PC-3 (cell line): ENCODE measurements at regions not wholly inside any gene's neighbourhood (a gene's known extent, or its start where the extent isn't known, plus 50 kb on each side); places are given as distances from the start of the nearest gene placed in this dataset.

ENCODE experiments used
- ATAC-seq: fragments of 200-7000 bp; cut with Tn5 transposase; 2 replicates; pipeline ENCODE4 v1.9.1; 2020; ENCODE audit warnings: mild to moderate bottlenecking, moderate library complexity
- BruUV-seq: library from RNA; stranded (reverse); fragments of 400-500 nt; replicated peaks from 2 replicates; lab custom pipeline; 2021; lab: Mats Ljungman, UMichigan
- CTCF ChIA-PET: fragments of 300-600 bp; sonication (Branson Sonifier 250); formaldehyde crosslinking; loops from one replicate; lab custom pipeline; 2022; ENCODE audit warnings: antibody characterized with exemption; lab: Charles Lee
- POLR2A ChIA-PET: fragments of 300-600 bp; sonication (Branson Sonifier 250); formaldehyde crosslinking; loops from one replicate; lab custom pipeline; 2022; ENCODE audit warnings: antibody characterized with exemption; ENCODE audit not compliant: unreplicated experiment; lab: Charles Lee
- DNase-seq: peaks from one replicate; pipeline ENCODE4 v3.0.0-alpha.2; 2015
- H2AFZ ChIP-seq: fragments of 300-600 bp; sonication (generic); 2 replicates; pipeline ENCODE4 v1.6.0; 2016; ENCODE audit warnings: antibody characterized with exemption, low read length
- H3F3A ChIP-seq: fragments of 300-600 bp; sonication (generic); one replicate; pipeline ENCODE4 v1.6.0; 2017; ENCODE audit warnings: antibody characterized with exemption, low read length, control low read depth, mild to moderate bottlenecking; ENCODE audit not compliant: unreplicated experiment
- H3K27ac ChIP-seq: fragments of 300-600 bp; sonication (generic); 2 replicates; pipeline ENCODE4 v1.5.1; 2016; ENCODE audit warnings: mild to moderate bottlenecking, low read length
- H3K27me3 ChIP-seq: fragments of 300-600 bp; sonication (generic); 2 replicates; pipeline ENCODE4 v1.6.1; 2016; ENCODE audit warnings: low read length, mixed read lengths
- H3K36me3 ChIP-seq: fragments of 300-600 bp; sonication (generic); 2 replicates; pipeline ENCODE4 v1.6.1; 2016; ENCODE audit warnings: low read depth, mixed run types, low read length, mixed read lengths
- H3K4me1 ChIP-seq: fragments of 300-600 bp; sonication (generic); 2 replicates; pipeline ENCODE4 v1.5.1; 2016; ENCODE audit warnings: low read length; ENCODE audit not compliant: insufficient read depth
- H3K4me2 ChIP-seq: fragments of 300-600 bp; sonication (generic); 2 replicates; pipeline ENCODE4 v1.6.0; 2016; ENCODE audit warnings: low read length
- H3K4me3 ChIP-seq: fragments of 300-600 bp; sonication (generic); 2 replicates; pipeline ENCODE4 v1.5.1; 2016; ENCODE audit warnings: mild to moderate bottlenecking, low read length, mixed read lengths
- H3K79me2 ChIP-seq: fragments of 300-600 bp; sonication (generic); 2 replicates; pipeline ENCODE4 v1.6.1; 2017; ENCODE audit warnings: low read length, mixed read lengths
- H3K9ac ChIP-seq: fragments of 300-600 bp; sonication (generic); 2 replicates; pipeline ENCODE4 v1.6.0; 2016; ENCODE audit warnings: mild to moderate bottlenecking, low read length
- H3K9me2 ChIP-seq: fragments of 300-600 bp; sonication (generic); replicated peaks from 2 replicates; pipeline ENCODE4 v1.6.1; 2016; ENCODE audit warnings: mixed run types, low read length, mixed read lengths
- H3K9me3 ChIP-seq: fragments of 300-600 bp; sonication (generic); 2 replicates; pipeline ENCODE4 v1.6.1; 2016; ENCODE audit warnings: low read length, mixed read lengths
- H4K20me1 ChIP-seq: fragments of 300-600 bp; sonication (generic); 2 replicates; pipeline ENCODE4 v1.6.1; 2016; ENCODE audit warnings: low read length, mixed read lengths
- EZH2 ChIP-seq: fragments of 300-600 bp; sonication (generic); IDR thresholded peaks from one replicate; pipeline ENCODE4 v1.6.1; 2017; ENCODE audit warnings: antibody characterized with exemption, mild to moderate bottlenecking, low read length; ENCODE audit not compliant: unreplicated experiment
- EZH2phosphoT487 ChIP-seq: fragments of 300-600 bp; sonication (generic); IDR thresholded peaks from 2 replicates; pipeline ENCODE4 v1.6.1; 2018; ENCODE audit warnings: mild to moderate bottlenecking, antibody characterized with exemption, low read length, borderline replicate concordance
- intact Hi-C: fragments of 100-400 bp; cut with micrococcal nuclease; formaldehyde crosslinking; loops from 2 replicates; pipeline ENCODE4 v1.9.0; 2023
- TF ChIP-seq, protein P1 (sequence below): fragments of 300-600 bp; sonication (generic); conservative IDR thresholded peaks from 2 replicates; pipeline ENCODE4 v1.5.1; 2017; ENCODE audit warnings: antibody characterized with exemption, low read depth, mild to moderate bottlenecking, low read length

- no peaks in the 10 kb centered on the region for H3K79me2 ChIP-seq
- BruUV-seq: no TSS peak
- H3K36me3 ChIP-seq: no peaks in the 10 kb centered on the region
- ChIA-PET CTCF (no interaction called here), POLR2A (no interaction called here)
- no peaks in the 10 kb centered on the region for H3F3A ChIP-seq
- no peaks in the 10 kb centered on the region for H3K27me3 ChIP-seq
- TF ChIP-seq EZH2 (no peak), EZH2phosphoT487 (no peak)
- TF ChIP-seq, protein P1, sequence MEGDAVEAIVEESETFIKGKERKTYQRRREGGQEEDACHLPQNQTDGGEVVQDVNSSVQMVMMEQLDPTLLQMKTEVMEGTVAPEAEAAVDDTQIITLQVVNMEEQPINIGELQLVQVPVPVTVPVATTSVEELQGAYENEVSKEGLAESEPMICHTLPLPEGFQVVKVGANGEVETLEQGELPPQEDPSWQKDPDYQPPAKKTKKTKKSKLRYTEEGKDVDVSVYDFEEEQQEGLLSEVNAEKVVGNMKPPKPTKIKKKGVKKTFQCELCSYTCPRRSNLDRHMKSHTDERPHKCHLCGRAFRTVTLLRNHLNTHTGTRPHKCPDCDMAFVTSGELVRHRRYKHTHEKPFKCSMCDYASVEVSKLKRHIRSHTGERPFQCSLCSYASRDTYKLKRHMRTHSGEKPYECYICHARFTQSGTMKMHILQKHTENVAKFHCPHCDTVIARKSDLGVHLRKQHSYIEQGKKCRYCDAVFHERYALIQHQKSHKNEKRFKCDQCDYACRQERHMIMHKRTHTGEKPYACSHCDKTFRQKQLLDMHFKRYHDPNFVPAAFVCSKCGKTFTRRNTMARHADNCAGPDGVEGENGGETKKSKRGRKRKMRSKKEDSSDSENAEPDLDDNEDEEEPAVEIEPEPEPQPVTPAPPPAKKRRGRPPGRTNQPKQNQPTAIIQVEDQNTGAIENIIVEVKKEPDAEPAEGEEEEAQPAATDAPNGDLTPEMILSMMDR: no peak
- DNase-seq (no peak), ATAC-seq (no peak)
- intact Hi-C loops: no loop called here
- no peak overlapping the region for H3K4me3 ChIP-seq
- H4K20me1 ChIP-seq: no peaks in the 10 kb centered on the region
- H3K4me1 ChIP-seq: peaks cover 7% of the 10 kb centered on the region; the same call in 1 of the 2 replicates
- no peak overlapping the region for H3K4me2 ChIP-seq
- H3K9ac ChIP-seq: no peak overlapping the region
- no peak overlapping the region for H2AFZ ChIP-seq
- no peaks in the 10 kb centered on the region for H3K9me3 ChIP-seq
- no peaks in the 10 kb centered on the region for H3K9me2 ChIP-seq
- H3K27ac ChIP-seq: no peak overlapping the region
Measured at GRCh38 chr5:128630121-128630520, 92.1 kb upstream of the FBN2 start.

DNA sequence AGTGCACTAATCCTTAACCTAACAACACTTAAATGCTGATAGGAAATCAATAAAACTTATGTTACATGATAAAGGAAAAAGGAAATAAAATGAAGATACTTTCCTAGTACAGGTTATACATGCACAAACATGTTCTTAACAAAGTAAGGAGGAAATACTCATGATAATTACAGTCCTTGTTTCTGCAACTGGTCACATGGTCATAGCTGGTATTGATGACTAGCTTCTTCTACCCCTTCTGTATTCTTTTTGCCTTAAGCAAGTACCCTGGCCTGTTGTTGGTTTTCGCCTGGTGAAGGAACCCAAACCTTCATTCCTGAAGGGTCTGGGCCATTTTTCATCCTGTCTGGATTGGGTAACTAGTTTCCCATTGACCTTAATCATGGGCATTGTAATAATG is 93.7 kb upstream of the FBN2 start:
- DNase-seq (no peak), ATAC-seq (no peak)
- Histone ChIP-seq H3K4me3 (no peak overlapping the region), H3K9me2 (no peaks in the 10 kb centered on the region), H3F3A (no peaks in the 10 kb centered on the region), H3K9me3 (no peaks in the 10 kb centered on the region), H3K36me3 (no peaks in the 10 kb centered on the region), H3K27ac (no peak overlapping the region), H3K4me1 (peaks cover 7% of the 10 kb centered on the region; the same call in 1 of the 2 replicates), H2AFZ (0 out of 2 replicates have a peak overlapping the region, but pooled peaks have one; percentile 46), H4K20me1 (no peaks in the 10 kb centered on the region), H3K4me2 (no peak overlapping the region), H3K79me2 (no peaks in the 10 kb centered on the region), H3K9ac (no peak overlapping the region), H3K27me3 (no peaks in the 10 kb centered on the region)
- TF ChIP-seq, protein P1: no peak
- TF ChIP-seq EZH2: no peak
- no peak for TF ChIP-seq EZH2phosphoT487
- intact Hi-C loops: no loop called here
- ChIA-PET POLR2A (interaction anchor here (0.6 kb wide), 1 partner anchor 13 kb away, joined by 3 read pairs; no protein-coding TSS in a partner anchor), CTCF (no interaction called here)
- BruUV-seq: no TSS peak

- DNase-seq: peak; percentile 72
Measured at GRCh38 chr5:128632264-128632663, 94.2 kb upstream of the FBN2 start.

More at GRCh38 chr5:128632264-128632663, 94.2 kb upstream of the FBN2 start:
- no peaks in the 10 kb centered on the region for H3K36me3 ChIP-seq
- peak; percentile 78 for ATAC-seq
- H3K9me3 ChIP-seq: no peaks in the 10 kb centered on the region
- peak overlapping the region; percentile 46; the same call in 1 of the 2 replicates for H2AFZ ChIP-seq
- no peak overlapping the region for H3K9ac ChIP-seq
- CTCF ChIA-PET: no interaction called here
- TF ChIP-seq, protein P1: no peak
- TF ChIP-seq EZH2phosphoT487 (no peak), EZH2 (no peak)
- no peaks in the 10 kb centered on the region for H3K27me3 ChIP-seq
- H3K27ac ChIP-seq: no peak overlapping the region
- BruUV-seq: no TSS peak
- no peaks in the 10 kb centered on the region for H4K20me1 ChIP-seq
- intact Hi-C loops: no loop called here
- H3K4me3 ChIP-seq: no peak overlapping the region
- POLR2A ChIA-PET: interaction anchor here (0.6 kb wide), 1 partner anchor 12 kb away, joined by 3 read pairs; no protein-coding TSS in a partner anchor
- H3K4me1 ChIP-seq: peaks cover 7% of the 10 kb centered on the region; the same call in 1 of the 2 replicates
- no peaks in the 10 kb centered on the region for H3F3A ChIP-seq
- H3K79me2 ChIP-seq: no peaks in the 10 kb centered on the region
- no peak overlapping the region for H3K4me2 ChIP-seq
- no peaks in the 10 kb centered on the region for H3K9me2 ChIP-seq
